Lower leg skin (tissue), 4 donors: ENCODE measurements at regions not wholly inside any gene's neighbourhood (a gene's known extent, or its start where the extent isn't known, plus 50 kb on each side); places are given as distances from the start of the nearest gene placed in this dataset.

Source experiments
- DNase-seq, 2 donors: peaks; one replicate each; pipeline ENCODE4 v3.0.0-alpha.2; 2019; ENCODE audit warnings: low spot score in 2 of 2
- H3K4me3 ChIP-seq: fragments of 200-600 bp; sonication (generic); 2 replicates; pipeline ENCODE4 v1.5.1; 2017; ENCODE audit warnings: mild to moderate bottlenecking, low read depth; ENCODE audit not compliant: poor library complexity, severe bottlenecking
- POLR2A ChIP-seq, 2 donors: fragments of 450-650 bp; IDR thresholded peaks; one replicate each; pipeline ENCODE4 v1.6.1; 2016 to 2017; ENCODE audit warnings: antibody characterized with exemption in 2 of 2, mild to moderate bottlenecking in 1 of 2, moderate library complexity in 1 of 2
- WGBS, 2 donors: methylation state at CpG; one replicate each; pipeline ENCODE4 v1.1.5; 2018; 5-methylcytosine and 5-hydroxymethylcytosine counted together
- intact Hi-C: fragments of 100-400 bp; cut with DNase I; formaldehyde crosslinking; loops from one replicate; pipeline ENCODE4 v1.15.0; 2023; ENCODE audit warnings: low total_unique reads
- TF ChIP-seq, protein P1 (sequence below), 3 donors: fragments of 450-650 bp; IDR thresholded peaks; one replicate each; pipeline ENCODE4 v1.5.1; 2016; ENCODE audit warnings: antibody characterized with exemption in 3 of 3, mild to moderate bottlenecking in 3 of 3, moderate library complexity in 2 of 3

DNA sequence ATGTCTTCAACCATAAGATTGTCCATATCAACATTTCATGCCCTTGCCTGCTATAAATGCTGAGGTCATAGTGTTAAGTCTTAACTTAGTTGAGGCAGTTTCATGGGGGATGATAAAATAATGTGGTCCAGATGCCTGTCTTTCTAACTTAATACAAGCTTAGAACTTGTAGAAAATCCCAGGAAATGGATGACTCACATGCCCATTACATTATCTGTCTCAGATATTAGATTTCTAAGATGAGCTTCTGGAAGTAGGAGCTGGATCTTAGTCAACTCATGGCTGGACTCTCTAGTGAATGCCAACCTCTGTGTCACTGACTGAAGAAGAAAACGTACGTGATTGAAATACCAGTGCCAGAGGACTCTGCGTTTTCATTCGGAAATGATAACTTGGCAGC, 797.5 kb upstream of the EEF2KMT start:
- intact Hi-C loops: no loop called here
- WGBS, 2 donors: 50 to 64% methylated on average over 4 of the region's 4 CpGs

DNA sequence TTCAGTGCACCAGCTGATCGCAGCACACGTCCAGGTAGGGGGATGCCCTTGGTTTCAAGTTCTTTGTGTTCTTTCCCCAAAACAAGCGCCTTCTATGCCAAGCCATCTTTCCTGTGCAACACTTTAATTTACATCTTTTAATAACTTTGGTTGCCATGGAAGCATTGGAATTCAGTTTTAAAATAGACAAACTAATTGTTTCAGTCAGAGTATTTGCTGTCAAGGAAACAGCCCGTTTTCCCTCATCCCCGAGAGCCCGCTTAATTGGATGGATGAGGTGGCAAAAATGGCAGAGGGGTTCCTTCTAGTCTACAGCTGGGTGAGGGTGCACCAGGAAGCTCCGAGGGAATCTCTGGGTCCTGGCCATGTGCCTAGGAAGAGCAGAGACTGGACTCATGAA, 793.7 kb upstream of the EEF2KMT start:
- 63 to 64% methylated on average over 7 of the region's 7 CpGs for WGBS, 2 donors
- no peak overlapping the region for H3K4me3 ChIP-seq
- intact Hi-C loops: no loop called here
- TF ChIP-seq POLR2A (IDR thresholded peaks at IDR 0.05): no peak
- TF ChIP-seq, protein P1, sequence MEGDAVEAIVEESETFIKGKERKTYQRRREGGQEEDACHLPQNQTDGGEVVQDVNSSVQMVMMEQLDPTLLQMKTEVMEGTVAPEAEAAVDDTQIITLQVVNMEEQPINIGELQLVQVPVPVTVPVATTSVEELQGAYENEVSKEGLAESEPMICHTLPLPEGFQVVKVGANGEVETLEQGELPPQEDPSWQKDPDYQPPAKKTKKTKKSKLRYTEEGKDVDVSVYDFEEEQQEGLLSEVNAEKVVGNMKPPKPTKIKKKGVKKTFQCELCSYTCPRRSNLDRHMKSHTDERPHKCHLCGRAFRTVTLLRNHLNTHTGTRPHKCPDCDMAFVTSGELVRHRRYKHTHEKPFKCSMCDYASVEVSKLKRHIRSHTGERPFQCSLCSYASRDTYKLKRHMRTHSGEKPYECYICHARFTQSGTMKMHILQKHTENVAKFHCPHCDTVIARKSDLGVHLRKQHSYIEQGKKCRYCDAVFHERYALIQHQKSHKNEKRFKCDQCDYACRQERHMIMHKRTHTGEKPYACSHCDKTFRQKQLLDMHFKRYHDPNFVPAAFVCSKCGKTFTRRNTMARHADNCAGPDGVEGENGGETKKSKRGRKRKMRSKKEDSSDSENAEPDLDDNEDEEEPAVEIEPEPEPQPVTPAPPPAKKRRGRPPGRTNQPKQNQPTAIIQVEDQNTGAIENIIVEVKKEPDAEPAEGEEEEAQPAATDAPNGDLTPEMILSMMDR (IDR thresholded peaks at IDR 0.05): no peak
- DNase-seq: no peak

More for the DNA sequence above, 797.5 kb upstream of the EEF2KMT start:
- TF ChIP-seq POLR2A (IDR thresholded peaks at IDR 0.05): no peak
- TF ChIP-seq, protein P1 (IDR thresholded peaks at IDR 0.05): no peak
- no peak overlapping the region for H3K4me3 ChIP-seq
- no peak for DNase-seq

DNA sequence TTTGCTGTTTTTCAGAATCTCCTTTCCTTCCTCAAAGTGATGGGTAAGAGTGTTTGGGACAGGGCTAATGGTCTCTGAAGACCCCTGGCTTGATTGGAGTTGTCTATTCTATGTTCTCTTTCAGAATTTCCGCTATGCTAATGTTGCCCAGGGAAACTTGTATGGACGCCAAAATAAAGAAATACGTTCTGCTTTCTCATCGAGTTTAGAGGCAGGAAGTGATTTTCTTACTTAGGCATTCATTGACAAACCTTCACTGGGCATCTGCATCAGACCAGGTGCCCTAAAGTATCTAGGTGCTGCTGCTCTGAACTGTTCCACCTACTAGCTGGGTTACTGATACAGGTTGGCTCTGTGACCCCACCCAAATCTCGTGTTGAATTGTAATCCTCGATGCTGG, 787.9 kb upstream of the EEF2KMT start:
- WGBS, 2 donors: 33 to 44% methylated on average over 6 of the region's 6 CpGs
- TF ChIP-seq POLR2A (IDR thresholded peaks at IDR 0.05): no peak
- TF ChIP-seq, protein P1 (IDR thresholded peaks at IDR 0.05): no peak
- intact Hi-C loops: no loop called here
- no peak overlapping the region for H3K4me3 ChIP-seq
- DNase-seq: no peak

DNA sequence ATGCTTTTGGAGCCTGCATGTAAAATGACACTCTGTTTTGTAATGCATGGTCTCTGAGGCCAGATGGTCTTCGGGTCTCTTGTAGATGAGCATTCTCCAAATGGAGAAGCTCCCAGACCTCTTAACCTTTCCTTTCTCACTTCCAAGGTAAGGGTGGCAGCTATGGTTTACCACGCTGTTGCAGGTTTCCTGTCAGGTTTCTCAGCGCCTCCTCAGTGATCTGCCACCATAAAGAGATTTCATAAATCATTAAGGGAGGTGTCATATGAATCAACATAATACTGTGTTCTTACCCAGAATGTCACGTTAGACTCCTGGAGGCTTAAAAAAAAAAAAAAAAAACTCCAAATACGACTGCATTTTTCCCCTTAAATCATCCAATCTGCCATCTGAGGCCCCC, 787.4 kb upstream of the EEF2KMT start:
- intact Hi-C loops: no loop called here
- 46 to 63% methylated on average over 5 of the region's 5 CpGs for WGBS, 2 donors
- no peak for DNase-seq
- TF ChIP-seq, protein P1 (IDR thresholded peaks at IDR 0.05): no peak
- TF ChIP-seq POLR2A (IDR thresholded peaks at IDR 0.05): no peak
- H3K4me3 ChIP-seq: no peak overlapping the region

DNA sequence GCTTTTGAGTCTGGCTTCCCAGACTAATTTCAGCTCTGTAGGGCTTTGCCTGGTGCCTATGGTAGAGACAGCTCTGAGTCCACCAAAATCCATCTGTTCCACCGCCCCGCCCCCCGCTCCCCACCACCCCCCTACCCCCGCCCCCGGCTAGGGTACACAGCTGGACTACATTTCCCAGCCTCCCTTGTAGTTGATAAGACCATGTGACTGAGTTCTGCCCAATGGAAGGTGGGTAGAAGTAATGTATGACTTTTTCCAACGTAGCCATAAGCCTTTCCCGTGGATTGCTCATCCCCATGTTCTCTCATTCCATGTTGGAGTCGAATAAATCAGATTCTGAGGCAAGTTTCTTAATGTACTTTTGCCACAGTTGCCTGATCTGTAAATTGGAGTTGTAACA, 786.7 kb upstream of the EEF2KMT start:
- H3K4me3 ChIP-seq: no peak overlapping the region
- no peak for DNase-seq
- 86 to 89% methylated on average over 8 of the region's 8 CpGs for WGBS, 2 donors
- intact Hi-C loops: no loop called here
- no peak for TF ChIP-seq POLR2A (IDR thresholded peaks at IDR 0.05)
- TF ChIP-seq, protein P1 (IDR thresholded peaks at IDR 0.05): no peak

DNA sequence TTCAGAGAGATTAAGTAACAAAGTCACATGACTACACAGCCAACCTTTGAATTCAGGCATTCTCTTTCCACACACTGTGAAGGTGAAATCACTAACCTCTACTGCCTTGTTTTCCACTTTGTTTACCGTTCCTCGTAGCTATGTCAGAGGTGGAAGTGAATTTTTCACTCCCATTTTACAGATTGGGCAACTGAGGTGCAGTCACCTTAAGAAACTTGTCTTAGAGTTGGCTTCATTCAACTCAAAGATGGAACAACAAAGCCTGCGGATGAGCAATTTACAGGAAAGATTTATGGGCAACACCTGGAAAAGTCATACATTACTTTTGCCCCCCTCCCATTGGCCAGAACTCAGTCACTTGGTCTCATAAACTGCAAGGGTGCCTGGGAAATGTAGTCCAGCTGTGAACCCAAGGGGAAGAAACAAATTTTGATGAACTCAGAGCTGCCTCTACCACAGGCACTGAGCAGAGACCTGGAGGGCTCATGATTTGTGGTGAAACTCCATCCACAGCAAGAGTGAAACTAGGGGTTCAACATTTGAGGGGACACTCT, 784.6 kb upstream of the EEF2KMT start:
- no peak overlapping the region for H3K4me3 ChIP-seq
- 80% methylated on average over 3 of the region's 3 CpGs for WGBS, 2 donors
- no peak for DNase-seq
- intact Hi-C loops: no loop called here
- no peak for TF ChIP-seq POLR2A (IDR thresholded peaks at IDR 0.05)
- TF ChIP-seq, protein P1 (IDR thresholded peaks at IDR 0.05): no peak
